Ovary (tissue), 3 donors: ENCODE measurements at regions not wholly inside any gene's neighbourhood (a gene's known extent, or its start where the extent isn't known, plus 50 kb on each side); places are given as distances from the start of the nearest gene placed in this dataset.

Source experiments
- EP300 ChIP-seq: sonication (generic); formaldehyde crosslinking; IDR thresholded peaks from one replicate; pipeline ENCODE4 v1.6.1; 2017; ENCODE audit warnings: antibody characterized with exemption
- POLR2A ChIP-seq: fragments of 450-650 bp; IDR thresholded peaks from one replicate; pipeline ENCODE4 v1.6.1; 2017; ENCODE audit warnings: antibody characterized with exemption, mild to moderate bottlenecking, moderate library complexity
- TF ChIP-seq, protein P1 (sequence below), 3 donors: fragments of 450-650 bp in 2 of 3; fragments of 200-600 bp in 1 of 3; IDR thresholded peaks; one replicate each; pipeline versions ENCODE4 v1.5.1 to v1.8.0; 2016 to 2022; ENCODE audit warnings: antibody characterized with exemption in 3 of 3, mild to moderate bottlenecking in 1 of 3
- donor health status: DM: no; HTN: no; CAD: no.

DNA sequence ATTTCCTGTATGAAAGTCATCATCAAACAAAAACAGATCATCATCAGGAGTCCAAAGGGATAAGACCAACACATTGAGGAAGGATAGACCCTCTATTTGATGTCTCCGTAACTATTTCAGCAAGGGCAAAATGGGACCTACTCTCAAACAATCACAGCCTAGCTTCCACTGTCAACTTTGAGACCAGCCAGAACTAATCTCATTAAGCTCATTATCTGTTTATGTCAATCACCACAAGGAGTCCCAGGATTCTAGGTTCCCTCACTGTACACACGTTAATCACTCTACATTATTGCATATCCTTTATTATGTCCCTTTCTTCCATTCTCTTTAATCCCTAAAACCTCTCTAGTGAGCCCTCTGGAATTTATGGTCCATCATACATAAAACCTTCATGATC is 370.3 kb upstream of the LINC00305 start:
- TF ChIP-seq, protein P1, sequence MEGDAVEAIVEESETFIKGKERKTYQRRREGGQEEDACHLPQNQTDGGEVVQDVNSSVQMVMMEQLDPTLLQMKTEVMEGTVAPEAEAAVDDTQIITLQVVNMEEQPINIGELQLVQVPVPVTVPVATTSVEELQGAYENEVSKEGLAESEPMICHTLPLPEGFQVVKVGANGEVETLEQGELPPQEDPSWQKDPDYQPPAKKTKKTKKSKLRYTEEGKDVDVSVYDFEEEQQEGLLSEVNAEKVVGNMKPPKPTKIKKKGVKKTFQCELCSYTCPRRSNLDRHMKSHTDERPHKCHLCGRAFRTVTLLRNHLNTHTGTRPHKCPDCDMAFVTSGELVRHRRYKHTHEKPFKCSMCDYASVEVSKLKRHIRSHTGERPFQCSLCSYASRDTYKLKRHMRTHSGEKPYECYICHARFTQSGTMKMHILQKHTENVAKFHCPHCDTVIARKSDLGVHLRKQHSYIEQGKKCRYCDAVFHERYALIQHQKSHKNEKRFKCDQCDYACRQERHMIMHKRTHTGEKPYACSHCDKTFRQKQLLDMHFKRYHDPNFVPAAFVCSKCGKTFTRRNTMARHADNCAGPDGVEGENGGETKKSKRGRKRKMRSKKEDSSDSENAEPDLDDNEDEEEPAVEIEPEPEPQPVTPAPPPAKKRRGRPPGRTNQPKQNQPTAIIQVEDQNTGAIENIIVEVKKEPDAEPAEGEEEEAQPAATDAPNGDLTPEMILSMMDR (IDR thresholded peaks at IDR 0.05): no peak
- TF ChIP-seq EP300 (no peak), POLR2A (no peak)
